ENCODE measurements at regions not wholly inside any gene's neighbourhood (a gene's known extent, or its start where the extent isn't known, plus 50 kb on each side); places are given as distances from the start of the nearest gene placed in this dataset.
A peak's percentile ranks its signal among the peaks of the same experiment; 100 is the strongest.

DNA sequence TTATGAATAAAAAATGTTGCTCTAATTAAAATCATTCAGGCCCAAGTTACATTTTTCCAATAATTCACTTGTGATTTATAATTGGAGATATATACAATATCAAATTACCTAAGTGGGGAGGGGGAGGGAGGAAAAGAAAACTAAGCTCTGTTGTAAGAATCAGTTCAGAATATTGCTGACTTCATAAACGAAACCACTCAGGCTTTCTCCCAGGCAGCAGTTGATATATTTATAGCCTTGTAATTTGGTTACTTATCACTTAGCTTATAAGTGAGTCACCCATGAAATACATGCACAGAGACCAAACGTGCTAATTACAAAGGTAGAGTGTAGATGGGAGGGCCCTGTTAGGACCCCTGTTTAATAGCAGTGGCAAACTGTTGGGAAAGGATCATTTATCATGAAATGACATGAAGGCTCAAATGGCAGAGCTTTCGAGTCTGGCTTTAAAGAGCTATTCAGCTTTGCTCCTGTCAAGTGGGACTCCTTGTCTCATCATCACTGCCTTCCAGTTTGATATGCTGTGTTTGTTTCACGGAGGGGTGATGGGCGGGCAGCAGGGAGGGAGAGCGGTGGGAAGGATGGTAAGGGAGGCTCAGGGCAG, 105.6 kb upstream of the PGRMC2 start (continued):
- TF ChIP-seq ZNF510 (tag by site-specific recombination; IDR thresholded peaks at IDR 0.05; ENCODE audit: insufficient replicate concordance): no peak
- TF ChIP-seq ZNF514 (tag by site-specific recombination; IDR thresholded peaks at IDR 0.05): no peak
- TF ChIP-seq ZNF174 (tag by site-specific recombination; IDR thresholded peaks at IDR 0.05): no peak
- TF ChIP-seq ZNF184 (tag by site-specific recombination; IDR thresholded peaks at IDR 0.05): peak; percentile 82
- peak; percentile 78 for TF ChIP-seq GFI1B (tag by site-specific recombination; IDR thresholded peaks at IDR 0.05)
- peak; percentile 100 for TF ChIP-seq SP7 (tag by site-specific recombination; IDR thresholded peaks at IDR 0.05)
- peak; percentile 54; the same call in 1 of the 2 replicates for TF ChIP-seq KLF8 (tag by site-specific recombination; IDR thresholded peaks at IDR 0.05)
- peak; percentile 79 for TF ChIP-seq ZNF335 (tag by site-specific recombination; conservative IDR thresholded peaks at IDR 0.05)
- TF ChIP-seq, protein P1, sequence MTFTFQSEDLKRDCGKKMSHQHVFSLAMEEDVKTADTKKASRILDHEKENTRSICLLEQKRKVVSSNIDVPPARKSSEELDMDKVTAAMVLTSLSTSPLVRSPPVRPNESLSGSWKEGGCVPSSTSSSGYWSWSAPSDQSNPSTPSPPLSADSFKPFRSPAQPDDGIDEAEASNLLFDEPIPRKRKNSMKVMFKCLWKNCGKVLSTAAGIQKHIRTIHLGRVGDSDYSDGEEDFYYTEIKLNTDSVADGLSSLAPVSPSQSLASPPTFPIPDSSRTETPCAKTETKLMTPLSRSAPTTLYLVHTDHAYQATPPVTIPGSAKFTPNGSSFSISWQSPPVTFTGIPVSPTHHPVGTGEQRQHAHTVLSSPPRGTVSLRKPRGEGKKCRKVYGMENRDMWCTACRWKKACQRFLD (tag by site-specific recombination; IDR thresholded peaks at IDR 0.05): no peak
- TF ChIP-seq, protein P2, sequence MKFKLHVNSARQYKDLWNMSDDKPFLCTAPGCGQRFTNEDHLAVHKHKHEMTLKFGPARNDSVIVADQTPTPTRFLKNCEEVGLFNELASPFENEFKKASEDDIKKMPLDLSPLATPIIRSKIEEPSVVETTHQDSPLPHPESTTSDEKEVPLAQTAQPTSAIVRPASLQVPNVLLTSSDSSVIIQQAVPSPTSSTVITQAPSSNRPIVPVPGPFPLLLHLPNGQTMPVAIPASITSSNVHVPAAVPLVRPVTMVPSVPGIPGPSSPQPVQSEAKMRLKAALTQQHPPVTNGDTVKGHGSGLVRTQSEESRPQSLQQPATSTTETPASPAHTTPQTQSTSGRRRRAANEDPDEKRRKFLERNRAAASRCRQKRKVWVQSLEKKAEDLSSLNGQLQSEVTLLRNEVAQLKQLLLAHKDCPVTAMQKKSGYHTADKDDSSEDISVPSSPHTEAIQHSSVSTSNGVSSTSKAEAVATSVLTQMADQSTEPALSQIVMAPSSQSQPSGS (tag by site-specific recombination; IDR thresholded peaks at IDR 0.05; ENCODE audit: low read depth): peak; percentile 77; the same call in 1 of the 2 replicates
- peak; percentile 87 for TF ChIP-seq ZBTB17 (tag by site-specific recombination; IDR thresholded peaks at IDR 0.05)
- peak; percentile 55; the same call in 1 of the 2 replicates for TF ChIP-seq ZNF2 (tag by site-specific recombination; IDR thresholded peaks at IDR 0.05)
- no peak for TF ChIP-seq ZNF175 (tag by site-specific recombination; IDR thresholded peaks at IDR 0.05)
- peak; percentile 28; the same call in 1 of the 2 replicates for TF ChIP-seq SP2 (tag by site-specific recombination; IDR thresholded peaks at IDR 0.05)
- TF ChIP-seq ZNF416 (tag by site-specific recombination; IDR thresholded peaks at IDR 0.05): no peak
- TF ChIP-seq ZNF114 (tag by site-specific recombination; IDR thresholded peaks at IDR 0.05): no peak
- TF ChIP-seq MZF1 (tag by site-specific recombination; IDR thresholded peaks at IDR 0.05; ENCODE audit: borderline replicate concordance): peak; percentile 74; the same call in 1 of the 2 replicates
- no peak for TF ChIP-seq ZNF677 (tag by site-specific recombination; IDR thresholded peaks at IDR 0.05)
- peak; percentile 94 for TF ChIP-seq PRDM6 (tag by site-specific recombination; IDR thresholded peaks at IDR 0.05)
- no peak for TF ChIP-seq ZNF148 (tag by site-specific recombination; IDR thresholded peaks at IDR 0.05; ENCODE audit: borderline replicate concordance)
- TF ChIP-seq, protein P3, sequence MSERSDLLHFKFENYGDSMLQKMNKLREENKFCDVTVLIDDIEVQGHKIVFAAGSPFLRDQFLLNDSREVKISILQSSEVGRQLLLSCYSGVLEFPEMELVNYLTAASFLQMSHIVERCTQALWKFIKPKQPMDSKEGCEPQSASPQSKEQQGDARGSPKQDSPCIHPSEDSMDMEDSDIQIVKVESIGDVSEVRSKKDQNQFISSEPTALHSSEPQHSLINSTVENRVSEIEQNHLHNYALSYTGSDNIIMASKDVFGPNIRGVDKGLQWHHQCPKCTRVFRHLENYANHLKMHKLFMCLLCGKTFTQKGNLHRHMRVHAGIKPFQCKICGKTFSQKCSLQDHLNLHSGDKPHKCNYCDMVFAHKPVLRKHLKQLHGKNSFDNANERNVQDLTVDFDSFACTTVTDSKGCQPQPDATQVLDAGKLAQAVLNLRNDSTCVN (tag by site-specific recombination; optimal IDR thresholded peaks at IDR 0.05): no peak
- no peak for TF ChIP-seq ZNF350 (tag by site-specific recombination; IDR thresholded peaks at IDR 0.05)
- no peak for TF ChIP-seq HOXD13 (CRISPR knock-in tag; IDR thresholded peaks at IDR 0.05; ENCODE audit: borderline replicate concordance)
- TF ChIP-seq SP3 (tag by site-specific recombination; IDR thresholded peaks at IDR 0.05): no peak; the same call in none of the 2 replicates
- peak; percentile 68; the same call in 1 of the 2 replicates for TF ChIP-seq ZNF18 (tag by site-specific recombination; IDR thresholded peaks at IDR 0.05)
- peak; percentile 44; the same call in 1 of the 2 replicates for TF ChIP-seq ZNF146 (tag by site-specific recombination; IDR thresholded peaks at IDR 0.05)
- TF ChIP-seq HIC1 (tag by site-specific recombination; IDR thresholded peaks at IDR 0.05): peak; percentile 82
- TF ChIP-seq KLF7 (tag by site-specific recombination; IDR thresholded peaks at IDR 0.05; ENCODE audit: borderline replicate concordance): peak; percentile 49; the same call in 1 of the 2 replicates

Data from HEK293 (cell line).